GM23338 (cell line): ENCODE measurements at regions not wholly inside any gene's neighbourhood (a gene's known extent, or its start where the extent isn't known, plus 50 kb on each side); places are given as distances from the start of the nearest gene placed in this dataset.

Experiments used
- ATAC-seq: fragments of 200-7000 bp; cut with Tn5 transposase; 3 replicates; pipeline ENCODE4 v1.9.1; 2020
- DNase-seq: peaks from one replicate; pipeline ENCODE4 v3.0.0-alpha.2; 2015; ENCODE audit warnings: low spot score
- H2AFZ ChIP-seq: fragments of 200-600 bp; sonication (generic); 2 replicates; pipeline ENCODE4 v1.8.0; 2016; ENCODE audit warnings: antibody characterized with exemption, mild to moderate bottlenecking, moderate library complexity
- H3F3A ChIP-seq: fragments of 200-600 bp; sonication (generic); replicated peaks from 2 replicates; pipeline ENCODE4 v1.8.0; 2017; ENCODE audit warnings: antibody characterized with exemption, mixed run types, low read depth
- H3K27ac ChIP-seq: fragments of 200-600 bp; sonication (generic); 2 replicates; pipeline ENCODE4 v1.6.1; 2016; ENCODE audit warnings: low read depth
- H3K27me3 ChIP-seq: fragments of 200-600 bp; sonication (generic); 2 replicates; pipeline ENCODE4 v1.8.0; 2016; ENCODE audit warnings: mild to moderate bottlenecking, mixed run types, moderate library complexity; ENCODE audit not compliant: insufficient read depth
- H3K36me3 ChIP-seq: fragments of 200-600 bp; sonication (generic); 2 replicates; pipeline ENCODE4 v1.8.0; 2016; ENCODE audit warnings: mild to moderate bottlenecking; ENCODE audit not compliant: insufficient read depth
- H3K4me1 ChIP-seq: fragments of 200-600 bp; sonication (generic); 2 replicates; pipeline ENCODE4 v1.8.0; 2016; ENCODE audit warnings: mild to moderate bottlenecking, moderate library complexity; ENCODE audit not compliant: insufficient read depth
- H3K4me2 ChIP-seq: fragments of 200-600 bp; sonication (generic); 2 replicates; pipeline ENCODE4 v1.7.1; 2017; ENCODE audit warnings: mixed run types
- H3K4me3 ChIP-seq: fragments of 200-600 bp; sonication (generic); 2 replicates; pipeline ENCODE4 v1.6.1; 2016; ENCODE audit warnings: mixed run types
- H3K79me2 ChIP-seq: fragments of 200-600 bp; sonication (generic); replicated peaks from 2 replicates; pipeline ENCODE4 v1.8.0; 2017; ENCODE audit warnings: mild to moderate bottlenecking; ENCODE audit not compliant: insufficient read depth
- H3K9me2 ChIP-seq: fragments of 200-600 bp; sonication (generic); 2 replicates; pipeline ENCODE4 v1.8.0; 2017; ENCODE audit not compliant: insufficient read depth
- H4K20me1 ChIP-seq: fragments of 200-600 bp; sonication (generic); replicated peaks from 2 replicates; pipeline ENCODE4 v1.8.0; 2017; ENCODE audit warnings: mild to moderate bottlenecking; ENCODE audit not compliant: insufficient read depth
- H3K27ac Mint-ChIP-seq: 2 replicates; pipeline ENCODE4 v1.8.0; 2020; ENCODE audit warnings: inconsistent platforms, mild to moderate bottlenecking, moderate library complexity, mixed read lengths
- H3K27me3 Mint-ChIP-seq: 3 replicates; pipeline ENCODE4 v1.8.0; 2022; ENCODE audit warnings: low read depth, mild to moderate bottlenecking, moderate library complexity, mixed read lengths, inconsistent platforms; ENCODE audit not compliant: insufficient read depth, poor library complexity
- H3K36me3 Mint-ChIP-seq: 3 replicates; pipeline ENCODE4 v1.8.0; 2021; ENCODE audit warnings: low read depth, mild to moderate bottlenecking, inconsistent platforms, moderate library complexity, mixed read lengths
- H3K4me1 Mint-ChIP-seq: 3 replicates; pipeline ENCODE4 v1.8.0; 2020; ENCODE audit warnings: mild to moderate bottlenecking, inconsistent platforms, mixed read lengths
- H3K4me3 Mint-ChIP-seq: 3 replicates; pipeline ENCODE4 v1.8.0; 2021; ENCODE audit warnings: moderate library complexity, mild to moderate bottlenecking, inconsistent platforms, mixed read lengths
- H3K9me3 Mint-ChIP-seq: 3 replicates; pipeline ENCODE4 v1.8.0; 2020; ENCODE audit warnings: moderate library complexity, mild to moderate bottlenecking, inconsistent platforms, mixed read lengths
- CREB1 ChIP-seq: fragments of 250-450 bp; sonication (Bioruptor Pico); IDR thresholded peaks from 2 replicates; pipeline ENCODE4 v1.5.0; 2020; ENCODE audit warnings: low read depth, mild to moderate bottlenecking, moderate library complexity
- JUNB ChIP-seq: IDR thresholded peaks from one replicate; pipeline ENCODE4 v1.6.1; 2016; ENCODE audit warnings: antibody characterized with exemption; ENCODE audit not compliant: unreplicated experiment
- NANOG ChIP-seq: IDR thresholded peaks from 2 replicates; pipeline ENCODE4 v1.6.1; 2016; ENCODE audit warnings: antibody characterized with exemption, borderline replicate concordance
- TF ChIP-seq, protein P1 (sequence below): IDR thresholded peaks from one replicate; pipeline ENCODE4 v1.6.1; 2018; ENCODE audit warnings: antibody characterized with exemption; ENCODE audit not compliant: unreplicated experiment
- TF ChIP-seq, protein P2 (sequence below): fragments of 250-450 bp; sonication (Bioruptor Pico); IDR thresholded peaks from 2 replicates; pipeline ENCODE4 v1.5.0; 2020; ENCODE audit warnings: mild to moderate bottlenecking, moderate library complexity
- TF ChIP-seq, protein P3 (sequence below): IDR thresholded peaks from 2 replicates; pipeline ENCODE4 v1.6.1; 2016; ENCODE audit warnings: antibody characterized with exemption
- TF ChIP-seq, protein P4 (sequence below), 2 experiments: fragments of 200-600 bp in 1 of 2; sonication (generic) in 1 of 2; conservative IDR thresholded peaks; 2 replicates each; pipeline versions ENCODE4 v1.5.1 to v1.6.1; 2016 to 2017; ENCODE audit warnings: antibody characterized with exemption in 2 of 2, low read depth in 2 of 2, mild to moderate bottlenecking in 2 of 2, moderate library complexity in 1 of 2

DNA sequence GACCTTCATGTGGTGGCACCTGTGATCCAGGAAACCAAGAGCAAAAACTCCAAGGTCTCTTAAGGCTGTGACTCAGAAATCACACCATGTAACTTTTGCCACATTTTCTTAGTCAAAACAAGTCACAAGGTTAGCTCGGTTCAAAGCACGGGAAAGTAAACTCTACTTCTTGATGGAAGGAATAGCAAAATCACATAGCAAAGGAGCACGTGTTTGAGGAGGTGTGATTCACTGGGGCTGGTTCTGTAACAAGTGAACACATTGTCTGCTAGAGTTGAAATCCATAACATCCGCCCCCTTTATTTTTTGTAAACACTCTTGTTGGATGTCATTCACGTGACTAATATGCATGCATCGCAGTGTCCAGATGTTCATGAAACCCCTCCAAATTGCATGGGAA lies 415.0 kb upstream of the MAF start:
- TF ChIP-seq NANOG (no peak), CREB1 (CRISPR knock-in tag) (no peak), JUNB (no peak)
- TF ChIP-seq, protein P1, sequence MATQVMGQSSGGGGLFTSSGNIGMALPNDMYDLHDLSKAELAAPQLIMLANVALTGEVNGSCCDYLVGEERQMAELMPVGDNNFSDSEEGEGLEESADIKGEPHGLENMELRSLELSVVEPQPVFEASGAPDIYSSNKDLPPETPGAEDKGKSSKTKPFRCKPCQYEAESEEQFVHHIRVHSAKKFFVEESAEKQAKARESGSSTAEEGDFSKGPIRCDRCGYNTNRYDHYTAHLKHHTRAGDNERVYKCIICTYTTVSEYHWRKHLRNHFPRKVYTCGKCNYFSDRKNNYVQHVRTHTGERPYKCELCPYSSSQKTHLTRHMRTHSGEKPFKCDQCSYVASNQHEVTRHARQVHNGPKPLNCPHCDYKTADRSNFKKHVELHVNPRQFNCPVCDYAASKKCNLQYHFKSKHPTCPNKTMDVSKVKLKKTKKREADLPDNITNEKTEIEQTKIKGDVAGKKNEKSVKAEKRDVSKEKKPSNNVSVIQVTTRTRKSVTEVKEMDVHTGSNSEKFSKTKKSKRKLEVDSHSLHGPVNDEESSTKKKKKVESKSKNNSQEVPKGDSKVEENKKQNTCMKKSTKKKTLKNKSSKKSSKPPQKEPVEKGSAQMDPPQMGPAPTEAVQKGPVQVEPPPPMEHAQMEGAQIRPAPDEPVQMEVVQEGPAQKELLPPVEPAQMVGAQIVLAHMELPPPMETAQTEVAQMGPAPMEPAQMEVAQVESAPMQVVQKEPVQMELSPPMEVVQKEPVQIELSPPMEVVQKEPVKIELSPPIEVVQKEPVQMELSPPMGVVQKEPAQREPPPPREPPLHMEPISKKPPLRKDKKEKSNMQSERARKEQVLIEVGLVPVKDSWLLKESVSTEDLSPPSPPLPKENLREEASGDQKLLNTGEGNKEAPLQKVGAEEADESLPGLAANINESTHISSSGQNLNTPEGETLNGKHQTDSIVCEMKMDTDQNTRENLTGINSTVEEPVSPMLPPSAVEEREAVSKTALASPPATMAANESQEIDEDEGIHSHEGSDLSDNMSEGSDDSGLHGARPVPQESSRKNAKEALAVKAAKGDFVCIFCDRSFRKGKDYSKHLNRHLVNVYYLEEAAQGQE = no peak
- TF ChIP-seq, protein P2, sequence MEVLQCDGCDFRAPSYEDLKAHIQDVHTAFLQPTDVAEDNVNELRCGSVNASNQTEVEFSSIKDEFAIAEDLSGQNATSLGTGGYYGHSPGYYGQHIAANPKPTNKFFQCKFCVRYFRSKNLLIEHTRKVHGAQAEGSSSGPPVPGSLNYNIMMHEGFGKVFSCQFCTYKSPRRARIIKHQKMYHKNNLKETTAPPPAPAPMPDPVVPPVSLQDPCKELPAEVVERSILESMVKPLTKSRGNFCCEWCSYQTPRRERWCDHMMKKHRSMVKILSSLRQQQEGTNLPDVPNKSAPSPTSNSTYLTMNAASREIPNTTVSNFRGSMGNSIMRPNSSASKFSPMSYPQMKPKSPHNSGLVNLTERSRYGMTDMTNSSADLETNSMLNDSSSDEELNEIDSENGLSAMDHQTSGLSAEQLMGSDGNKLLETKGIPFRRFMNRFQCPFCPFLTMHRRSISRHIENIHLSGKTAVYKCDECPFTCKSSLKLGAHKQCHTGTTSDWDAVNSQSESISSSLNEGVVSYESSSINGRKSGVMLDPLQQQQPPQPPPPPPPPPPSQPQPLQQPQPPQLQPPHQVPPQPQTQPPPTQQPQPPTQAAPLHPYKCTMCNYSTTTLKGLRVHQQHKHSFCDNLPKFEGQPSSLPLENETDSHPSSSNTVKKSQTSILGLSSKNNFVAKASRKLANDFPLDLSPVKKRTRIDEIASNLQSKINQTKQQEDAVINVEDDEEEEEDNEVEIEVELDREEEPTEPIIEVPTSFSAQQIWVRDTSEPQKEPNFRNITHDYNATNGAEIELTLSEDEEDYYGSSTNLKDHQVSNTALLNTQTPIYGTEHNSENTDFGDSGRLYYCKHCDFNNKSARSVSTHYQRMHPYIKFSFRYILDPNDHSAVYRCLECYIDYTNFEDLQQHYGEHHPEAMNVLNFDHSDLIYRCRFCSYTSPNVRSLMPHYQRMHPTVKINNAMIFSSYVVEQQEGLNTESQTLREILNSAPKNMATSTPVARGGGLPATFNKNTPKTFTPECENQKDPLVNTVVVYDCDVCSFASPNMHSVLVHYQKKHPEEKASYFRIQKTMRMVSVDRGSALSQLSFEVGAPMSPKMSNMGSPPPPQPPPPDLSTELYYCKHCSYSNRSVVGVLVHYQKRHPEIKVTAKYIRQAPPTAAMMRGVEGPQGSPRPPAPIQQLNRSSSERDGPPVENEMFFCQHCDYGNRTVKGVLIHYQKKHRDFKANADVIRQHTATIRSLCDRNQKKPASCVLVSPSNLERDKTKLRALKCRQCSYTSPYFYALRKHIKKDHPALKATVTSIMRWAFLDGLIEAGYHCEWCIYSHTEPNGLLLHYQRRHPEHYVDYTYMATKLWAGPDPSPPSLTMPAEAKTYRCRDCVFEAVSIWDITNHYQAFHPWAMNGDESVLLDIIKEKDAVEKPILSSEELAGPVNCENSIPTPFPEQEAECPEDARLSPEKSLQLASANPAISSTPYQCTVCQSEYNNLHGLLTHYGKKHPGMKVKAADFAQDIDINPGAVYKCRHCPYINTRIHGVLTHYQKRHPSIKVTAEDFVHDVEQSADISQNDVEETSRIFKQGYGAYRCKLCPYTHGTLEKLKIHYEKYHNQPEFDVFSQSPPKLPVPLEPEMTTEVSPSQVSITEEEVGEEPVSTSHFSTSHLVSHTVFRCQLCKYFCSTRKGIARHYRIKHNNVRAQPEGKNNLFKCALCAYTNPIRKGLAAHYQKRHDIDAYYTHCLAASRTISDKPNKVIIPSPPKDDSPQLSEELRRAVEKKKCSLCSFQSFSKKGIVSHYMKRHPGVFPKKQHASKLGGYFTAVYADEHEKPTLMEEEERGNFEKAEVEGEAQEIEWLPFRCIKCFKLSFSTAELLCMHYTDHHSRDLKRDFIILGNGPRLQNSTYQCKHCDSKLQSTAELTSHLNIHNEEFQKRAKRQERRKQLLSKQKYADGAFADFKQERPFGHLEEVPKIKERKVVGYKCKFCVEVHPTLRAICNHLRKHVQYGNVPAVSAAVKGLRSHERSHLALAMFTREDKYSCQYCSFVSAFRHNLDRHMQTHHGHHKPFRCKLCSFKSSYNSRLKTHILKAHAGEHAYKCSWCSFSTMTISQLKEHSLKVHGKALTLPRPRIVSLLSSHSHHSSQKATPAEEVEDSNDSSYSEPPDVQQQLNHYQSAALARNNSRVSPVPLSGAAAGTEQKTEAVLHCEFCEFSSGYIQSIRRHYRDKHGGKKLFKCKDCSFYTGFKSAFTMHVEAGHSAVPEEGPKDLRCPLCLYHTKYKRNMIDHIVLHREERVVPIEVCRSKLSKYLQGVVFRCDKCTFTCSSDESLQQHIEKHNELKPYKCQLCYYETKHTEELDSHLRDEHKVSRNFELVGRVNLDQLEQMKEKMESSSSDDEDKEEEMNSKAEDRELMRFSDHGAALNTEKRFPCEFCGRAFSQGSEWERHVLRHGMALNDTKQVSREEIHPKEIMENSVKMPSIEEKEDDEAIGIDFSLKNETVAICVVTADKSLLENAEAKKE (CRISPR knock-in tag) = no peak
- TF ChIP-seq, protein P3, sequence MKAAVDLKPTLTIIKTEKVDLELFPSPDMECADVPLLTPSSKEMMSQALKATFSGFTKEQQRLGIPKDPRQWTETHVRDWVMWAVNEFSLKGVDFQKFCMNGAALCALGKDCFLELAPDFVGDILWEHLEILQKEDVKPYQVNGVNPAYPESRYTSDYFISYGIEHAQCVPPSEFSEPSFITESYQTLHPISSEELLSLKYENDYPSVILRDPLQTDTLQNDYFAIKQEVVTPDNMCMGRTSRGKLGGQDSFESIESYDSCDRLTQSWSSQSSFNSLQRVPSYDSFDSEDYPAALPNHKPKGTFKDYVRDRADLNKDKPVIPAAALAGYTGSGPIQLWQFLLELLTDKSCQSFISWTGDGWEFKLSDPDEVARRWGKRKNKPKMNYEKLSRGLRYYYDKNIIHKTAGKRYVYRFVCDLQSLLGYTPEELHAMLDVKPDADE = no peak
- TF ChIP-seq, protein P4, sequence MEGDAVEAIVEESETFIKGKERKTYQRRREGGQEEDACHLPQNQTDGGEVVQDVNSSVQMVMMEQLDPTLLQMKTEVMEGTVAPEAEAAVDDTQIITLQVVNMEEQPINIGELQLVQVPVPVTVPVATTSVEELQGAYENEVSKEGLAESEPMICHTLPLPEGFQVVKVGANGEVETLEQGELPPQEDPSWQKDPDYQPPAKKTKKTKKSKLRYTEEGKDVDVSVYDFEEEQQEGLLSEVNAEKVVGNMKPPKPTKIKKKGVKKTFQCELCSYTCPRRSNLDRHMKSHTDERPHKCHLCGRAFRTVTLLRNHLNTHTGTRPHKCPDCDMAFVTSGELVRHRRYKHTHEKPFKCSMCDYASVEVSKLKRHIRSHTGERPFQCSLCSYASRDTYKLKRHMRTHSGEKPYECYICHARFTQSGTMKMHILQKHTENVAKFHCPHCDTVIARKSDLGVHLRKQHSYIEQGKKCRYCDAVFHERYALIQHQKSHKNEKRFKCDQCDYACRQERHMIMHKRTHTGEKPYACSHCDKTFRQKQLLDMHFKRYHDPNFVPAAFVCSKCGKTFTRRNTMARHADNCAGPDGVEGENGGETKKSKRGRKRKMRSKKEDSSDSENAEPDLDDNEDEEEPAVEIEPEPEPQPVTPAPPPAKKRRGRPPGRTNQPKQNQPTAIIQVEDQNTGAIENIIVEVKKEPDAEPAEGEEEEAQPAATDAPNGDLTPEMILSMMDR (conservative IDR thresholded peaks at IDR 0.05; ENCODE audit: low read depth in 2 of 2) = no peak
- H2AFZ ChIP-seq = no peak overlapping the region
- Mint-ChIP-seq H3K36me3 (no peaks in the 10 kb centered on the region), H3K4me1 (no peaks in the 10 kb centered on the region), H3K27me3 (no peaks in the 10 kb centered on the region), H3K27ac (no peak overlapping the region), H3K9me3 (no peaks in the 10 kb centered on the region), H3K4me3 (no peak overlapping the region)
- H3K9me2 ChIP-seq = peaks cover 14% of the 10 kb centered on the region; the same call in 1 of the 2 replicates
- no peaks in the 10 kb centered on the region for H3K27me3 ChIP-seq
- H3K4me2 ChIP-seq = no peak overlapping the region
- no peak overlapping the region for H3K27ac ChIP-seq
- no peaks in the 10 kb centered on the region for H4K20me1 ChIP-seq
- H3F3A ChIP-seq = no peaks in the 10 kb centered on the region
- H3K79me2 ChIP-seq = no peaks in the 10 kb centered on the region
- H3K36me3 ChIP-seq = no peaks in the 10 kb centered on the region
- DNase-seq = no peak
- ATAC-seq = no peak
- H3K4me3 ChIP-seq = no peak overlapping the region
- no peaks in the 10 kb centered on the region for H3K4me1 ChIP-seq
